Activated CD8-positive, alpha-beta T cell treated with anti-CD3 and anti-CD28 coated beads for 36 hours (primary cell): ENCODE measurements at regions not wholly inside any gene's neighbourhood (a gene's known extent, or its start where the extent isn't known, plus 50 kb on each side); places are given as distances from the start of the nearest gene placed in this dataset.

Experiments used
- ATAC-seq: fragments of 200-7000 bp; cut with Tn5 transposase; one replicate; pipeline ENCODE4 v1.10.0; 2021; ENCODE audit warnings: mild to moderate bottlenecking, moderate library complexity
- CTCF ChIA-PET: fragments of 350-600 bp; sonication (Branson Sonifier 250); formaldehyde crosslinking; loops from one replicate; lab custom pipeline; 2021; ENCODE audit warnings: antibody characterized with exemption; lab: Charles Lee
- POLR2A ChIA-PET: fragments of 350-600 bp; sonication (Branson Sonifier 250); formaldehyde crosslinking; loops from one replicate; lab custom pipeline; 2021; ENCODE audit warnings: antibody characterized with exemption; lab: Charles Lee
- DNase-seq: peaks from one replicate; pipeline ENCODE4 v3.0.0-alpha.2; 2020
- H3K27ac Mint-ChIP-seq: one replicate; pipeline ENCODE4 v1.8.0; 2021; ENCODE audit warnings: mild to moderate bottlenecking, mixed read lengths
- H3K27me3 Mint-ChIP-seq: one replicate; pipeline ENCODE4 v1.8.0; 2021; ENCODE audit warnings: mixed read lengths
- H3K36me3 Mint-ChIP-seq: one replicate; pipeline ENCODE4 v1.8.0; 2021; ENCODE audit warnings: low read depth, mixed read lengths
- H3K4me1 Mint-ChIP-seq: one replicate; pipeline ENCODE4 v1.8.0; 2021; ENCODE audit warnings: low read depth, mixed read lengths
- H3K4me3 Mint-ChIP-seq: one replicate; pipeline ENCODE4 v1.8.0; 2021; ENCODE audit warnings: mild to moderate bottlenecking, moderate library complexity, mixed read lengths
- H3K9me3 Mint-ChIP-seq: one replicate; pipeline ENCODE4 v1.8.0; 2021; ENCODE audit warnings: mixed read lengths
- CTCF ChIP-seq: fragments of 200-600 bp; IDR thresholded peaks from one replicate; pipeline ENCODE4 v1.8.0; 2022; ENCODE audit warnings: antibody characterized with exemption, mild to moderate bottlenecking
- intact Hi-C: fragments of 100-400 bp; cut with micrococcal nuclease; formaldehyde crosslinking; loops from one replicate; pipeline ENCODE4 v1.10.0; 2022

- ChIA-PET CTCF (no interaction called here), POLR2A (no interaction called here)
- intact Hi-C loops: no loop called here
- Mint-ChIP-seq H3K36me3 (no peaks in the 10 kb centered on the region), H3K9me3 (no peaks in the 10 kb centered on the region), H3K27ac (no peak overlapping the region), H3K4me1 (no peaks in the 10 kb centered on the region), H3K27me3 (peaks cover 7% of the 10 kb centered on the region), H3K4me3 (no peak overlapping the region)
- ATAC-seq: no peak
- no peak for DNase-seq
- TF ChIP-seq CTCF: no peak
These were observed 147.8 kb upstream of the STARD13 start for GRCh38 chr13:33433316-33433715.

GRCh38 chr13:33434676-33435075 is 149.1 kb upstream of the STARD13 start:
- peaks cover 6% of the 10 kb centered on the region for H3K27me3 Mint-ChIP-seq
- no peaks in the 10 kb centered on the region for H3K9me3 Mint-ChIP-seq
- no peak overlapping the region for H3K27ac Mint-ChIP-seq
- intact Hi-C loops: no loop called here
- no peak for ATAC-seq
- no peak for TF ChIP-seq CTCF
- H3K36me3 Mint-ChIP-seq: no peaks in the 10 kb centered on the region
- POLR2A ChIA-PET: no interaction called here
- CTCF ChIA-PET: no interaction called here
- H3K4me3 Mint-ChIP-seq: no peak overlapping the region
- no peak for DNase-seq
- H3K4me1 Mint-ChIP-seq: no peaks in the 10 kb centered on the region

GRCh38 chr13:33435207-33435606 is 149.7 kb upstream of the STARD13 start:
- no peak for DNase-seq
- POLR2A ChIA-PET: no interaction called here
- peaks cover 6% of the 10 kb centered on the region for H3K27me3 Mint-ChIP-seq
- H3K4me3 Mint-ChIP-seq: no peak overlapping the region
- no peak for TF ChIP-seq CTCF
- ATAC-seq: no peak
- intact Hi-C loops: no loop called here
- H3K27ac Mint-ChIP-seq: no peak overlapping the region
- no peaks in the 10 kb centered on the region for H3K36me3 Mint-ChIP-seq
- CTCF ChIA-PET: no interaction called here
- H3K9me3 Mint-ChIP-seq: no peaks in the 10 kb centered on the region
- no peaks in the 10 kb centered on the region for H3K4me1 Mint-ChIP-seq

GRCh38 chr13:33438918-33439317 is 153.4 kb upstream of the STARD13 start:
- DNase-seq (no peak), ATAC-seq (no peak)
- ChIA-PET CTCF (no interaction called here), POLR2A (no interaction called here)
- H3K36me3 Mint-ChIP-seq: no peaks in the 10 kb centered on the region
- no peaks in the 10 kb centered on the region for H3K4me1 Mint-ChIP-seq
- no peak overlapping the region for H3K27ac Mint-ChIP-seq
- intact Hi-C loops: no loop called here
- no peaks in the 10 kb centered on the region for H3K9me3 Mint-ChIP-seq
- TF ChIP-seq CTCF: no peak
- peaks cover 9% of the 10 kb centered on the region for H3K27me3 Mint-ChIP-seq
- no peak overlapping the region for H3K4me3 Mint-ChIP-seq

- Mint-ChIP-seq H3K9me3 (no peaks in the 10 kb centered on the region), H3K36me3 (no peaks in the 10 kb centered on the region), H3K4me1 (no peaks in the 10 kb centered on the region), H3K27me3 (peaks cover 8% of the 10 kb centered on the region), H3K27ac (no peak overlapping the region), H3K4me3 (no peak overlapping the region)
- ATAC-seq (no peak), DNase-seq (no peak)
- CTCF ChIA-PET: no interaction called here
- POLR2A ChIA-PET: no interaction called here
- TF ChIP-seq CTCF: no peak
- intact Hi-C loops: no loop called here
These were observed 155.5 kb upstream of the STARD13 start for GRCh38 chr13:33441015-33441414.
